GM19467 (cell line): ENCODE measurements at regions not wholly inside any gene's neighbourhood (a gene's known extent, or its start where the extent isn't known, plus 50 kb on each side); places are given as distances from the start of the nearest gene placed in this dataset.
"Not testable (repeated sequence)": the region's sequence is repeated elsewhere in the genome, so short reads cannot be mapped to it uniquely, and the experiment has no call there.

Experiments
- ATAC-seq: cut with Tn5 transposase; IDR thresholded peaks from one replicate; pipeline ENCODE4 v1.9.1; 2021; ENCODE audit warnings: mild to moderate bottlenecking, moderate library complexity; ENCODE audit not compliant: unreplicated experiment

DNA sequence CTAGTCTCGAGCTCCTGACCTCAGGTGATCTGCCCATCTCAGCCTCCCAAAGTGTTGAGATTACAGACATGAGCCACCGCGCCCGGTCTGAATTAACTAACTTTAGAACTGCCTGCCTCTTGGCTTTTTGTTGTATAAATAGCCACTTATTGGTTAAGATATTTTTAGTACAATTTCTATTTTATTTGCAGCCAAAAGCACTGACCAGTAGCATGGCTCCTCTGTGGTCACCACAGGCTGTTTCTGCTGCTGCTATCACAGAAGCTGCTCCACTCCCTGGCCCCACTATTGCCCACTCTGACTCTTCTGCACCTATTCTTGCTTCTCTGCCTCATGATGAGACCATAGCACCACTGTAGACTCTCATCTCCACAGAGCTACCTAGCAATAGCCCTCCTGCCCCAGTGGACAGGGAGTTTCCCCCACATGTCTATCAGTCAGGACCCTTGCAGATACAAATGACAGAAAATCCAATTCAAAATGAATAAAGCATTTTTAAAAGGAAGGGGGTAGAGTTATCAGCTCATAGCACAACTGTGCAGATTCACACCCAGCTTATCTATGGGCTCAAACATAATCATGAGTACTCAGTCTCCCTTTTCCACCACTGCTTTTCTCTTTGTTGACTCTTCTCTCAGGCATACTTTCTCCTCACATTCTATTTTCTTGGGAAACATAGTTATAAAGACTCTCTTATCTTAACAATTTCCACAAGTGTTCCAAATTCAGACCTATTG, 151.8 kb upstream of the EPB41L4A start:
- ATAC-seq, result no peak

GRCh38 chr5:112573441-112573840, 154.4 kb upstream of the EPB41L4A start:
- ATAC-seq, result no peak

DNA sequence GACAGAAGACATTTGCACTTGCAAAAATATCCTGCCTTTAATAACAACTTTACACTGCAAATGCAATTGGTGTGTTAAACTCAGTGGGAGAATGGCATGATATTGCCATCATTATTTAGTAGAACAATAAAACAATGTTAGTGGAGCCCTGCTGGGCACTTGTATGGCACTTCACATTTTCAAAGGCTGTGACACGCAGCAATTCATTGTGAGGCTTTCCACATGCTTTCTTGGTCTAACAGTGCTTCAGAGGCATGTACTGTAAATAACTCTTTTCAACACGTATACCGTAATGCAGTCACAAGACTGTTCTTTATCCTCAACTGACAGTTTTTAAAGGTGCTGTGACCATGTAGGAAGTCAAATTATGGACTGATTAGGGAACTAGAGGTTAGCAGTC, 155.5 kb upstream of the EPB41L4A start:
- ATAC-seq, result no peak

- ATAC-seq, result no peak
Measured at GRCh38 chr5:112576298-112576925, 157.3 kb upstream of the EPB41L4A start.

DNA sequence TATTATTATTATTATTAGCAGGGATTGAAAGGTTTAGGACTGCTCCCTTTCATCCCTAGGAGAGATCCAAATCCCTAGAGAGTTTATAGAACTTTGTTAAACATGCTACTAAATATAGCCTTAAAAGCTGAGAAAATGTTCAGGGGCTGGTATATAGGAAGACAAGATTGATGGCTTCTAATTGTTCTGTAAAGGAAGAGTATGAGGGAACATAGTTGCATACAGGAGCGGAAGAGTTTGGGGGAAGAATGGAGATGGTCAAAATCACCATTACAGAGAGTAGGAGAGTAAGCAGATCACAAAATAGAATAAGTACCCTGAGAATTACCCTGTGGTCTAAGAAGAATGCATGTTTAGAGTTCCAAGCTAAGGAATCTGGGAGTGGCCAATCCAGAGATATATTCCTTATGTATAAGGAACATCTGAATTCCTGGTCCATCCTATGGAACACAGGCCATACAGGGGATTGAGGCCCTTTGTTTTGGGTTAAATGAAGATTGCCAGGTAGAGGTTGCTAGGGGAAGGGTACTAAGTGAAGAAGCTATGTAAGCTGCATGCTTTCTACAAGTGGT, 158.0 kb upstream of the APC start:
- no peak for ATAC-seq

- ATAC-seq, result no peak
Measured at GRCh38 chr5:112581811-112582320, 155.8 kb upstream of the APC start.

DNA sequence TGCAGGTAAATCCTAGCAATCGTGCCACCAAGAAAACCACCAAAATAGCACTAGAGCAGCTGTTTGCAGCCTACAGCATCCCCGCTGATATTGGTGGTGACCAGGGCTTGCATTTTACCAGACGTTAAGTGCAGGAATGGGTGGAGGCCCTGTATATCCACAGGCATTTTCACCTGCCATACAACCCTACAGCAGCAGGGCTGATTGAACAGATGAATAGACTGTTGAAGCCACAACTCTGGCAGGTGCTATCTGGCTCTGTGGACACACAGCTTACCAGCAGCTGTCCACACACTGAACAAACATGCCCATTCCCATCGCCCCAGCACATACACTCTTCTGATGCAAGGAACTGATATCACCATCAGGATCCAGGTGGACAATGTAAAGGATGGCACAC, 154.5 kb upstream of the APC start:
- ATAC-seq, result no peak

GRCh38 chr5:112584781-112585180, 152.9 kb upstream of the APC start:
- ATAC-seq, result no peak

DNA sequence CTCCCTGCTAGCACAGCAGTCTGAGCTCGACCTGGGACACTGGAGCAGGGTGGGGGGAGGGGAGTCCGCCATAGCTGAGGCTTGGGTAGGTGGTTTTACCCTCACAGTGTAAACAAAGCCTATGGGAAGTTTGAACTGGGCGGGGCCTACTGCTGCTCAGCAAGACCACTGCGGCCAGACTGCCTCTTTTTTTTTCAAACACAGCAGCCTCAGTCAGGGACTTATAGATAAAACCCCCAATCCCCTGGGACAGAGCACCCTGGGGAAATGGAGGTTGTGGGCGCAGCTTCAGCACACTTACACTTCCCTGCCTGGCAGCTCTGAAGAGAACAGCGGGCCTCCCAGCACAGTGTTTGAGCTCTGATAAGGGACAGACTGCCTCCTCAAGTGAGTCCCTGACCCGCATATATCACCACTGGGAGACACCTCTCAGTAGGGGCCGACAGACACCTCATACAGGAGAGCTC, 151.1 kb upstream of the APC start:
- no peak for ATAC-seq

DNA sequence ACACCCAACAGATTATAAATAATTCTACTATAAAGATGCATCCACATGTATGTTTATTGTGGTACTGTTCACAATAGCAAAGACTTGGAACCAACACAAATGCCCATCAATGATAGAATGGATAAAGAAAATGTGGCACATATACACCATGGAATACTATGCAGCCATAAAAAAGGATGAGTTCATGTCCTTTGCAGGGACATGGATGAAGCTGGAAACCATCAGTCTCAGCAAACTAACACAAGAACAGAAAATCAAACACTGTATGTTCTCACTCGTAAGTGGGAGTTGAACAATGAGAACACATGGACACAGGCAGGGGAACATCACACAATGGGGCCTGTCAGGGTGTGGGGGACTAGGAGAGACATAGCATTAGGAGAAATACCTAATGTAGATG, 146.8 kb upstream of the APC start:
- not testable (repeated sequence) for ATAC-seq

GRCh38 chr5:112594095-112594850, 143.4 kb upstream of the APC start:
- no peak for ATAC-seq

DNA sequence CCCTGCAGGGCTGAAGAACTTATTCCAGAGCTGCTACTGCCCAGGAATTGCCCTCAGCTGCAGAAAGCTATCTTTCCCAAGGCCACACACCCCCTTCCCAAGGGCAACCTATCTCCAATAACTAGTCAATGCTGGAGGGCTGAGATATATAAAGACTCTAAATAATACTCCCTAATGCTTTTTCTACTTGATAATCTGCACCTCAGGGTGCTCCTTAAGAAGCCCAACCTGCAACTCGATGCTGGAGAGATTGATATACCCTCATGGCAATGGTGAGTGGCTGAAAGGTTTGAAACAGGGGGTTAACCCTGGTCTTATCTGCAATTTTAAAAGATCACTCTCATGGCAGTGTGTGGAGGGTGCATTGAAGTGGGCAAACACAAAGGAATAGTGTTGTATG, 142.7 kb upstream of the APC start:
- ATAC-seq, result no peak

DNA sequence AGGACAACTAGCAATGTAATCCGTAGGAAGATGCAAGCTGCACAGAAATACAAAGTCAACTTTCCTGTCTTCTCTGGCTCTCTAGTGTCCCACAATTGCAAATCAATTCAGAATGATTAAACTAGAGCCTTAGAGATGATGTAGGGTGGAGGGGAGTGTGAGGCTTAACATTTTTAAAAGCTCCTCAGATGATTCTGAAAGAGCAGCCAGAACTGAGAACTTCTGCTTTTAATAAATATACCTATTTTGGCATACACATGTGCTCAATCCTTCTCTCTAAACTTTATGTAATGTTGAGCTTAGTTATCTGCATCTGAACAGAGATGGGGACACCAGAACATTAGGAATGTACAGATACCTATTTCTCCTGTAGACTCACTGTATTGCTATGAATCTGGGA, 139.9 kb upstream of the APC start:
- no peak for ATAC-seq

DNA sequence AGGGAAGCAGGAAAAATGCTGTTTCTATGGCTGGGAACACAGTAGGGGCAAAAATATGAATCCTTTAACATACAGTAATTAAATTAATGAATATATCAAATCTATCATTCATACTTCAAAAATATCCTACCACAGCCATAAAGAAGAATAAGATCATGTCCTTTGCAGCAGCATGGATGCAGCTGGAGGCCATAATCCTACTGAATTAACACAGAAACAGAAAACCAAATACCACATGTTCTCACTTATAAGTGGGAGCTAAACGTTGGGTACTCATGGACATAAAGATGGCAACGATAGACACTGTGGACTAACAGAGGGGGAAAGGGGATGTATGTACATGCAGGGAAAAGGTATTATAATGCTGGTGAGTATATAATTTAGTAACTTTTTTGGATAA, 137.2 kb upstream of the APC start:
- ATAC-seq, result not testable (repeated sequence)

DNA sequence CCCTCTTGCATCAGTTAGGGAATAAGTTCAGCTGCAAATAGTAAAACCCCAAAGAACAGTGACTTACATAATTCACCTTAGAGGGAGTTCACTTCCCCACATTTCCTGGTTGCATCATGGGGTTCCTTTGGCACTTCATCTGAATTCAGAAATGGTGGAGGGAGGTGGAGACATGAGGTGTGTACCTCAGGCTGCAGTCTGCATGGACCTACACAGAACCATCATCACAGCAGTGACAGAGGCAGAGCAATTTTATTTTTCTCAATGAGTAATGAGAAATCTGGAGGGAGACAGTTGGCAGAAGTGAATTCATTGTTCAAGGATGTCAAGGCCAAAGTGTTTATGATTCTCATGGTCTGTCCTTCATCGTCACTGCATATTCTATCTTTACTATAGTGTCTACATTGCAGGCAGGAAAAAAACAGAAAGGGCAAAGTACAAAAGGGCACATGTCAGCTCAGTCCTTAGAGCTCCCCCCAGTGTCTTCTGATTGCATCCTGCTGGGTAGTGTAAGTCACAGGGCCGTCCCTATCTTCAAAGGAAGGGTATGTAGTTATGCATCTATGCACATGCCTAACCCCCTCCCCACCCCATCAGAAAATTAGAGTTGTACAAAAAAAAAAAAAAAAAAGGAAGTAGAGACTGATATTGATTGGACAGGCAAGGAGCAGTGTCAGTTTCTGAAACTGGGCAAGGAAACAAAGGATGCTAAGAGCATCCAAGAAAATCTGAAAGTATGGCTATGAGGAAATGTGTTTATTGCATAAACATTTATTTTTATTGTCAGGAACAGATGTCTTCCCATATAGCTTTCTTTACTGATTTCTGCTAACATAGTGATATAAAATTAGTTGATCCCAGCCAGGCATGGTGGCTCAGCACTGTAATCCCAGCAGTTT, 132.7 kb upstream of the APC start:
- ATAC-seq, result peak; percentile 77

DNA sequence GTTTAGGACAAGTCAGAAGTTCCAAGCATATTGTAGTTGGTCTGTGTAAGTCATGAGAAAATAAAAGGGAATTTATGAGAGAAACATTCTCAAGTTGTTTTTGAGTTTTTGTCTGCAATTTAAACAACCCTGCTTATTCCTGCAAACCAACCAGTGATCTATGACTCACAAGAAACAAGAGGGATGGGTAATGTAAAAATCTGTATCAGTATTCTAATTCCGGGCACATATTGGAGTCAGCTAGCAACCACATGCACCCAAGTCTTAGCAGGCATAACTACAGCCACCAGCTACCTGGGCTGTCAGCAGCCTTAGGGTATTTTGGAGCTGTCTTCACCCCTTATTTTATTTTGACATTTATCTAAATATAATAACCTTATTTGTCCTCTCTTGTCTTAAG, 128.7 kb upstream of the APC start:
- no peak for ATAC-seq

DNA sequence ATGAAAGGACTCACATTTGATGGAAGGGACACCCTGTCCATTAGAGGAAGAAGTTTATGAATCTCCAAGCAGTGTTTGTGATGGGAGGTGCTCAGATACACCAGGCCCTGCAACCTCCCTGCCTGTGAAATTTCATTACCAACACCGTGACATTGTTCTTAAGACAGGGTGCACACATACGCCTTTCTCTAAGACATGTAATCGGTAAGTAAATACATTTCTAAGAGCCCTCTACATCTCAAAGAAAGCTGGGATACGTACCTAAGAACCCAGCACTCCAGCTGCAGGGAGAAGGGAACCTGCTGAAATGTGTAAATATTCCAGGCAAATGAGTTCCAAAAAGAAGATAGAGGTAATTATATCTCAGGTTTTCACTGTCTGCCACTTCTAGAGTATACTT, 125.0 kb upstream of the APC start:
- no peak for ATAC-seq

DNA sequence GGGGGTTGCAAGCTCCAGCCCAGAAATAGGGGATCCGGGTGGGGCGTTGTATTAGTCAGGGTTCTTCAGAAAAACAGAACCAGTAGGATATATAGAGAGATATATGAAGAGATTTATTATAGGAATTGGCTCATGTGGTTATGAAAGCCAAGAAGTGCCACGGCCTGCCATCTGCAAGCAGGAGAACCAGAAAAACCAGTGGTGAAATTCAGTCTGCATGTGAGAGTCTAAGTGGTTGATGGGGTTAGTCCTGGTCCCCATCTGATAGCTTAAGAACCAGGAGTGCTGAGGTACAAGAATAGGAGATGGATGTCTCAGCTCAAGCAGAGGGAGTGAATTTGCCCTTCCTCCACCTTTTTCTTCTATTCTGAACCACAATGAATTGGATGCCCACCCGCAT, 123.4 kb upstream of the APC start:
- ATAC-seq, result no peak

DNA sequence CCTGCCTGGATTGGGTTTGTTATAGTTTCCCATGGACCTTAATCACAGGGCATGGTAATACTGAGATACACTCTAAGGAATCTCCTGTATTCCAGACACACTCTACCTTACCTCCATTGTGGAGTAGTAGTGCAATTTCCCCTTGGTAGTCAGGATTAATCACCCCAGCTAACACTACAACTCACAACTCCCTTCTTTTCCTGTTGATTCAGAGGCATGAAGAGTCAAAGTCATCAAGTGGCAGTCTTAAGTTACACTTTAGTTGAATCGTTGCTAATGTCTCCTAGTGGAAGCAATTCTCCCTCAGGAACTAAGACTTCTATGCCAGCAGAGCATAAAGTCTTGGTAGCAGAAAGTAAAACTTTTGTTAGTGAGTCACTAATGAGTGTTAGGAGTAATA, 122.7 kb upstream of the APC start:
- no peak for ATAC-seq

GRCh38 chr5:112616812-112617547, 120.7 kb upstream of the APC start:
- no peak for ATAC-seq
